ENCODE measurements at regions not wholly inside any gene's neighbourhood (a gene's known extent, or its start where the extent isn't known, plus 50 kb on each side); places are given as distances from the start of the nearest gene placed in this dataset.
A peak's percentile ranks its signal among the peaks of the same experiment; 100 is the strongest.

GRCh38 chr3:96734273-96735009, 80.0 kb upstream of the EPHA6 start:
- DNase-seq = no peak

GRCh38 chr3:96748139-96748538, 66.3 kb upstream of the EPHA6 start:
- no peak for DNase-seq

- no peak for DNase-seq
Measured at GRCh38 chr3:96750094-96750767, 64.2 kb upstream of the EPHA6 start.

GRCh38 chr3:96753124-96753523, 61.3 kb upstream of the EPHA6 start:
- peak in 1 of 2 experiments; percentile 10 for DNase-seq

DNA sequence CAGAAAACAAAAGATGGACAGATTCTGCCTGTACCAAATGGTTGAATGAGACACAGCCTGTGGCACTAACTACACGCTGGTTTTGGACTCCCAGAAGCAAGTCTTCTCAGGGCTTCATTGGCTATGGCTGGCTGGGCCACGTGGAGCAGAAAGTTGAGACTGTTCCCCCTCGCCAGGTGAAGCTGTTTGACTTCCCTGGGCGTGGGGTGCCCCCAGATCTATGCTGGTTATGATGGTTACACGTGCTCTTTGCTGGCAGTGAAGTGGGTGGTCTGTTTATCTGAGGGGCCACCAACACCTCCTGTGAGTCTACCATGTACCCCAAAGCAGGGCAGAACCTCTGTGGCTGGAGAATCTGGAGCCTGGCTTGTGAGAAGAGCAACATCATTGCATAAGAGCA, 60.3 kb upstream of the EPHA6 start:
- DNase-seq = no peak

GRCh38 chr3:96755519-96755918, 58.9 kb upstream of the EPHA6 start:
- no peak for DNase-seq

DNA sequence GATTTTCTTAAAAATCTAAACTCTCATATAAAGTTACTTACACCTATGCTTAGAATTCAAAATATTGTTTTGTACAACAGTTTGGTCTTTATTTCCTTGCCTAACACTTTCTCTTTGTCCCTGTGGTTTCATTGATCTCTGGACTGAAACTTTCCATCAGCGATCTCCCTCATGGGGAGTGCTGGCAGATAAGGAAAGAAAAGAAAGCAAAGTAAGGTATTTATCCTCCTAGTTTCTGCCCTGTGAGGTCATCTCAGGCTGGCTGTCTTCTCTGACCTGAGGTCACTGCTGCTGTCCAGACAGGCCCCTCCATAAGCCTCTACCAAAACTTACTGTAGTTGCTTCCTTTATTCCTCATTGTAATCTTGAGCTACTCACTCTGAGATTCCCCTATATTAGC, 57.9 kb upstream of the EPHA6 start:
- no peak for DNase-seq

GRCh38 chr3:96760956-96761355, 53.4 kb upstream of the EPHA6 start:
- DNase-seq = no peak
